ENCODE measurements at regions not wholly inside any gene's neighbourhood (a gene's known extent, or its start where the extent isn't known, plus 50 kb on each side); places are given as distances from the start of the nearest gene placed in this dataset.

DNA sequence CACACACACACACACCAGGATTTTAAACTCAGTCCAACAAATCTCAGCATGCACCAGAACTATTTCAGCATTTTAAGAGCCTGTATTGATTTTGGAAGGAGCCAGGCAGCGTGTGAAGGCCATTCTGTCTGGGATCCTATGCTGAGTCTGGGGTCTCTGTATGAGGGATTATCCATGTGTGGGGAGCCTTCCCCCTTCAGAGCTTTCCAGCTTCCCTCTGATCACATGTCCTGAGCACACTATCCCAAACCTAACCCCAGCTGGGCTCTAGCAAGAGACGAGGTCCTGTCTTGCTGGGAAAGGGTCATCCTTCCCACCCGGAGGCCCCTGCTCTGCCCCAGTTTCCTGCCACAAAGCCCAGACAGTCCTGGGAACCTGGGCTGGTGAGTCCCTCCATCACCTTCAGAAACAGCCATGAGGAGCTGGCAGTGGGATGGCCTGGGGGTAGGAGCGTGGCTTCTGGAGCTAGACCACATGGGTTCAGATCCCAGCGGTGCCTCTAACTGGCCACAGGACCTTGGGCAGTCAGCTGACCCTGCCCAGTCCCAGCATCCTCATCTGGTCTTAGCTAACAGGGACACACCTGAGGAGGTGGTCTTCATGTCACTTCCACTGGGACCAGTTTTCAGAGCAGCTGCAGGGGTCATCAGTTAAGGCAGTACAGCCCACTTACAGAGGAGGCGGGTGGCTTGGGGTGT, 79.6 kb upstream of the RET start:
- Histone ChIP-seq H3K14ac (replicated peaks; ENCODE audit: low read depth, low read length) (no peak overlapping the region), H2BK120ac (ENCODE audit: low read depth, low read length) (no peak overlapping the region), H2BK20ac (ENCODE audit: low read depth, low read length) (no peak overlapping the region), H3K4me3 (ENCODE audit: insufficient read depth, low read depth, low read length) (no peak overlapping the region), H3K36me3 (ENCODE audit: control insufficient read depth, insufficient read depth, low read length) (no peaks in the 10 kb centered on the region), H3K9me3 (ENCODE audit: control insufficient read depth, insufficient read depth, low read length) (no peaks in the 10 kb centered on the region), H3K18ac (ENCODE audit: low read depth, low read length) (no peak overlapping the region), H4K5ac (ENCODE audit: low read depth, low read length) (no peak overlapping the region), H3K79me1 (ENCODE audit: low read depth in 1 of 2, low read length in 2 of 2) (no peaks in the 10 kb centered on the region), H4K20me1 (ENCODE audit: insufficient read depth, low read length) (no peaks in the 10 kb centered on the region), H3K4ac (ENCODE audit: low read depth, low read length) (no peak overlapping the region), H2BK15ac (ENCODE audit: low read depth, low read length) (no peak overlapping the region), H4K91ac (ENCODE audit: insufficient read depth, low read depth, low read length) (no peak overlapping the region), H3K27me3 (ENCODE audit: control insufficient read depth, insufficient read depth, low read length) (no peaks in the 10 kb centered on the region; the same call in 1 of the 2 replicates), H2AK5ac (ENCODE audit: low read depth, low read length) (no peak overlapping the region), H3K4me2 (ENCODE audit: low read depth, low read length) (no peak overlapping the region), H3K23ac (ENCODE audit: low read depth, low read length) (no peak overlapping the region), H3K9me1 (ENCODE audit: insufficient read depth, low read length) (no peaks in the 10 kb centered on the region), H3K4me1 (ENCODE audit: control insufficient read depth, insufficient read depth, low read length) (no peaks in the 10 kb centered on the region), H2AK9ac (replicated peaks; ENCODE audit: low read depth, low read length, poor library complexity) (no peak overlapping the region), H4K8ac (ENCODE audit: low read depth in 2 of 2, low read length in 2 of 2) (no peak overlapping the region), H2BK5ac (ENCODE audit: low read depth, low read length, poor library complexity, severe bottlenecking) (no peak overlapping the region), H2AFZ (replicated peaks; ENCODE audit: low read length, poor library complexity) (no peak overlapping the region), H3K9ac (ENCODE audit: low read depth, low read length) (no peak overlapping the region), H3K56ac (ENCODE audit: extremely low read depth, insufficient read depth, low read length) (no peak overlapping the region), H3K27ac (ENCODE audit: insufficient read depth, low read length) (no peak overlapping the region)
- in situ Hi-C loops (cut with MboI; ENCODE audit: low sequenced_read_pairs) (no loop called here), dilution Hi-C loops (cut with HindIII; ENCODE audit: low sequenced_read_pairs, unreplicated experiment) (no loop called here), intact Hi-C loops (cut with micrococcal nuclease) (no loop called here)
- TF ChIP-seq RFX5 (IDR thresholded peaks at IDR 0.05; ENCODE audit: low read depth, low read length) (no peak), RCOR1 (IDR thresholded peaks at IDR 0.05; ENCODE audit: insufficient replicate concordance, low read length) (no peak), MXI1 (IDR thresholded peaks at IDR 0.05; ENCODE audit: borderline replicate concordance, low read depth, low read length) (no peak), SMC3 (IDR thresholded peaks at IDR 0.05; ENCODE audit: low read depth, low read length) (no peak), CHD1 (IDR thresholded peaks at IDR 0.05; ENCODE audit: low read depth, low read length) (no peak), MAFK (IDR thresholded peaks at IDR 0.05; ENCODE audit: low read depth, low read length) (no peak), CEBPB (IDR thresholded peaks at IDR 0.05; ENCODE audit: low read depth, low read length) (no peak), MAZ (IDR thresholded peaks at IDR 0.05; ENCODE audit: borderline replicate concordance, low read depth, low read length) (no peak), FOS (IDR thresholded peaks at IDR 0.05; ENCODE audit: low read depth, low read length) (no peak), RAD21 (IDR thresholded peaks at IDR 0.05; ENCODE audit: low read length) (no peak), CTCF (conservative IDR thresholded peaks at IDR 0.05; ENCODE audit: low read depth, low read length) (no peak), BHLHE40 (IDR thresholded peaks at IDR 0.05; ENCODE audit: low read depth, low read length) (no peak), POLR2A (IDR thresholded peaks at IDR 0.05; ENCODE audit: low read depth, low read length) (no peak), NFE2L2 (IDR thresholded peaks at IDR 0.05; ENCODE audit: low read depth, low read length) (no peak)
- TF ChIP-seq, protein P1, sequence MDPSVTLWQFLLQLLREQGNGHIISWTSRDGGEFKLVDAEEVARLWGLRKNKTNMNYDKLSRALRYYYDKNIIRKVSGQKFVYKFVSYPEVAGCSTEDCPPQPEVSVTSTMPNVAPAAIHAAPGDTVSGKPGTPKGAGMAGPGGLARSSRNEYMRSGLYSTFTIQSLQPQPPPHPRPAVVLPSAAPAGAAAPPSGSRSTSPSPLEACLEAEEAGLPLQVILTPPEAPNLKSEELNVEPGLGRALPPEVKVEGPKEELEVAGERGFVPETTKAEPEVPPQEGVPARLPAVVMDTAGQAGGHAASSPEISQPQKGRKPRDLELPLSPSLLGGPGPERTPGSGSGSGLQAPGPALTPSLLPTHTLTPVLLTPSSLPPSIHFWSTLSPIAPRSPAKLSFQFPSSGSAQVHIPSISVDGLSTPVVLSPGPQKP (IDR thresholded peaks at IDR 0.05; ENCODE audit: borderline replicate concordance, low read depth, low read length) = no peak
- TF ChIP-seq, protein P2, sequence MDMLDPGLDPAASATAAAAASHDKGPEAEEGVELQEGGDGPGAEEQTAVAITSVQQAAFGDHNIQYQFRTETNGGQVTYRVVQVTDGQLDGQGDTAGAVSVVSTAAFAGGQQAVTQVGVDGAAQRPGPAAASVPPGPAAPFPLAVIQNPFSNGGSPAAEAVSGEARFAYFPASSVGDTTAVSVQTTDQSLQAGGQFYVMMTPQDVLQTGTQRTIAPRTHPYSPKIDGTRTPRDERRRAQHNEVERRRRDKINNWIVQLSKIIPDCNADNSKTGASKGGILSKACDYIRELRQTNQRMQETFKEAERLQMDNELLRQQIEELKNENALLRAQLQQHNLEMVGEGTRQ (IDR thresholded peaks at IDR 0.05; ENCODE audit: low read depth, low read length) = no peak
- ChIA-PET CTCF (no interaction called here), POLR2A (ENCODE audit: unreplicated experiment) (no interaction called here)
- WGBS, 2 experiments (ENCODE audit: extremely low coverage in 2 of 2, insufficient read length in 1 of 2) = 100% methylated on average over 1 of the region's 6 CpGs; no CpG with 5 or more reads in 1 of the 2 experiments
- ATAC-seq (ENCODE audit: low read depth) (no peak), DNase-seq (no peak)
- BruUV-seq (replicated peaks) = no TSS peak

All from IMR-90 (cell line).